Gastroesophageal sphincter (tissue), 4 donors: ENCODE measurements at regions not wholly inside any gene's neighbourhood (a gene's known extent, or its start where the extent isn't known, plus 50 kb on each side); places are given as distances from the start of the nearest gene placed in this dataset.

Source experiments
- ATAC-seq: fragments of 150-250 bp; one replicate; pipeline ENCODE4 v1.9.1; 2016; ENCODE audit warnings: mild to moderate bottlenecking, moderate library complexity
- H3K27ac ChIP-seq, 4 donors: fragments of 200-600 bp; sonication (generic) in 3 of 4; 1 replicate in 3 of 4; 2 replicates in 1 of 4; pipeline ENCODE4 v1.5.1; 2016 to 2019
- H3K27me3 ChIP-seq: fragments of 200-600 bp; sonication (generic); one replicate; pipeline ENCODE4 v1.5.1; 2019
- H3K36me3 ChIP-seq, 2 donors: fragments of 200-600 bp; sonication (generic); one replicate each; pipeline ENCODE4 v1.5.1; 2019; ENCODE audit warnings: control low read depth in 1 of 2
- H3K4me1 ChIP-seq, 3 donors: fragments of 200-600 bp; sonication (generic); 1 replicate in 2 of 3; 2 replicates in 1 of 3; pipeline ENCODE4 v1.5.1; 2016 to 2019; ENCODE audit warnings: control low read depth in 2 of 3
- H3K4me3 ChIP-seq, 2 donors: fragments of 200-600 bp; sonication (generic); one replicate each; pipeline ENCODE4 v1.5.1; 2019; ENCODE audit warnings: mild to moderate bottlenecking in 1 of 2, moderate library complexity in 1 of 2
- H3K9me3 ChIP-seq, 3 donors: fragments of 200-600 bp; sonication (generic); one replicate each; pipeline ENCODE4 v1.5.1; 2017 to 2019; ENCODE audit warnings: control low read depth in 2 of 3
- EP300 ChIP-seq: sonication (generic); formaldehyde crosslinking; IDR thresholded peaks from one replicate; pipeline ENCODE4 v1.6.1; 2017; ENCODE audit warnings: antibody characterized with exemption, mild to moderate bottlenecking
- POLR2A ChIP-seq, 2 donors: fragments of 450-650 bp; IDR thresholded peaks; one replicate each; pipeline ENCODE4 v1.6.1; 2017; ENCODE audit warnings: antibody characterized with exemption in 2 of 2, mild to moderate bottlenecking in 2 of 2, moderate library complexity in 1 of 2
- POLR2AphosphoS5 ChIP-seq: sonication (generic); formaldehyde crosslinking; IDR thresholded peaks from one replicate; pipeline ENCODE4 v1.6.1; 2017; ENCODE audit warnings: antibody characterized with exemption
- WGBS, 2 donors: methylation state at CpG; one replicate each; pipeline ENCODE4 v1.1.5; 2018; ENCODE audit warnings: low coverage in 1 of 2; 5-methylcytosine and 5-hydroxymethylcytosine counted together
- TF ChIP-seq, protein P1 (sequence below), 4 experiments: fragments of 200-600 bp in 2 of 4; fragments of 450-650 bp in 2 of 4; sonication (generic) in 1 of 4; IDR thresholded peaks; one replicate each; pipeline ENCODE4 v1.5.1; 2017 to 2019; ENCODE audit warnings: antibody characterized with exemption in 4 of 4, mild to moderate bottlenecking in 2 of 4, moderate library complexity in 2 of 4

DNA sequence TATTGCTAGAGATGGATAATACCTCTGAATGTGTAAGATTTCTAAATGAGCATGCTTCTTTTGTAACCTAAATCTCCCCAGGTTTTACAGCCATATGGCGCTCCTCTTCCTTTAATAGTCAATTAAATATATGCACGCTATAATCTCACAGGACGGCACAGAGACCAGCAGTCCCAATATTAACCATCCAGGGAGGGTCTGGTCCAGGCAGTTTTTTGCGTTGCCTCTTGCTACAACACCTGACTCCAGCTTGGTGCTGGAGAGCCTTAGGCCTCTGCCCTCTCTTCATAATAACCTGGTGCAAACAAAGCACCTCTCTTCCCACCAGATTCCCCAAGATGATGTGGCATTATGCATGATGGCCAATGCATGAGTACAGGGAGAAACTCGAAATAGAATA is 183.4 kb downstream of the LY86 start:
- no peak for ATAC-seq
- Histone ChIP-seq H3K4me1 (no peaks in the 10 kb centered on the region), H3K36me3 (no peaks in the 10 kb centered on the region), H3K27ac (no peak overlapping the region), H3K4me3 (no peak overlapping the region), H3K27me3 (peaks cover 6% of the 10 kb centered on the region), H3K9me3 (peaks cover 0 to 10% (median 0%) of the 10 kb centered on the region in 3 donors)
- no peak for TF ChIP-seq POLR2AphosphoS5
- TF ChIP-seq, protein P1, sequence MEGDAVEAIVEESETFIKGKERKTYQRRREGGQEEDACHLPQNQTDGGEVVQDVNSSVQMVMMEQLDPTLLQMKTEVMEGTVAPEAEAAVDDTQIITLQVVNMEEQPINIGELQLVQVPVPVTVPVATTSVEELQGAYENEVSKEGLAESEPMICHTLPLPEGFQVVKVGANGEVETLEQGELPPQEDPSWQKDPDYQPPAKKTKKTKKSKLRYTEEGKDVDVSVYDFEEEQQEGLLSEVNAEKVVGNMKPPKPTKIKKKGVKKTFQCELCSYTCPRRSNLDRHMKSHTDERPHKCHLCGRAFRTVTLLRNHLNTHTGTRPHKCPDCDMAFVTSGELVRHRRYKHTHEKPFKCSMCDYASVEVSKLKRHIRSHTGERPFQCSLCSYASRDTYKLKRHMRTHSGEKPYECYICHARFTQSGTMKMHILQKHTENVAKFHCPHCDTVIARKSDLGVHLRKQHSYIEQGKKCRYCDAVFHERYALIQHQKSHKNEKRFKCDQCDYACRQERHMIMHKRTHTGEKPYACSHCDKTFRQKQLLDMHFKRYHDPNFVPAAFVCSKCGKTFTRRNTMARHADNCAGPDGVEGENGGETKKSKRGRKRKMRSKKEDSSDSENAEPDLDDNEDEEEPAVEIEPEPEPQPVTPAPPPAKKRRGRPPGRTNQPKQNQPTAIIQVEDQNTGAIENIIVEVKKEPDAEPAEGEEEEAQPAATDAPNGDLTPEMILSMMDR (IDR thresholded peaks at IDR 0.05) = no peak
- no peak for TF ChIP-seq EP300
- TF ChIP-seq POLR2A (IDR thresholded peaks at IDR 0.05) = no peak
- whole genome bisulfite sequencing, 2 donors = 86 to 97% methylated on average over 2 to 4 of the region's 5 CpGs

DNA sequence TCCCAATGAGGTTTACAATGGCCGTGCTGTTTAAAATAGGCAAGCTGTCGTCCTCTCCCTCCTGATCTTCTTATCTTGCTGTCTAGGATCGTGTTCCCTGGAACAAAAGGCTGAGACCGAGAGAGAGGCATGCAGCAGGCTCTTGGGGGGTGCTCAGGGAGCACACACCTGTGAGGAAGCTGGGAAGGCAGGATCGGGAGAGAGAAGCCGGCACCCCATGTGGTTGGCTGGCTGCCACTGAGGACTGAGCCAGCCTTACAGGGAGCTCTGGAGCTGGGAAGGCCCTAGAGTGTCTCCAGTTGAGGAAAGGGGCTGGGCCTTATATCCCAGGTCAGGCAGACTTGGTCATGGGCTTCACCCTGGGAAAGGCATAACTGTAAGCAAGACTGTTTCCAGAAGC is 184.2 kb downstream of the LY86 start:
- no peak for ATAC-seq
- H3K4me1 ChIP-seq = no peaks in the 10 kb centered on the region
- no peak overlapping the region for H3K27ac ChIP-seq
- H3K27me3 ChIP-seq = peaks cover 6% of the 10 kb centered on the region
- WGBS, 2 donors = 30 to 100% methylated on average over 2 to 4 of the region's 6 CpGs
- peaks cover 0 to 10% (median 0%) of the 10 kb centered on the region in 3 donors for H3K9me3 ChIP-seq
- H3K4me3 ChIP-seq = no peak overlapping the region
- no peak for TF ChIP-seq POLR2A (IDR thresholded peaks at IDR 0.05)
- TF ChIP-seq POLR2AphosphoS5 = no peak
- no peak for TF ChIP-seq EP300
- TF ChIP-seq, protein P1 (IDR thresholded peaks at IDR 0.05) = no peak
- no peaks in the 10 kb centered on the region for H3K36me3 ChIP-seq

DNA sequence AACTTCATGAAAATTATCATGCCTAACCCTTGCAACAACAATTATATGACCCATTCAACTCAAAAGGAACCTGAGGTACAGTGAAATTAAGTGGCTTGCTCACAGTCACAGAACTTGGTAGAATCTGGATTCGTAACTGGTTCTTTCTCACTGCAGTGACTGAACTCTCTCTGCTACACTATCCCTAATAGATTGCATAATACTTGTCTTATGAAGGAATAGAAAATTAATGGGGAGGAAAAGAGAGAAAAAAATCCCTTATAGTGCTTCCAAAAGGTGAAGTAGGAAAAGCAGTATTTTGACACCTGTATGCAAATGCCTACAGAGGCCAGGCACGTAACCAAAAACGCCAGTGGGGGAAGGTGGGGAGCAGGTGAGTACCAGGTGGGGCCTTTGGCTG is 186.6 kb downstream of the LY86 start:
- Histone ChIP-seq H3K27me3 (peaks cover 6% of the 10 kb centered on the region), H3K27ac (no peak overlapping the region), H3K9me3 (peaks cover 0 to 10% (median 0%) of the 10 kb centered on the region in 3 donors), H3K4me1 (no peaks in the 10 kb centered on the region), H3K4me3 (no peak overlapping the region), H3K36me3 (no peaks in the 10 kb centered on the region)
- ATAC-seq = no peak
- 79 to 90% methylated on average over 3 of the region's 3 CpGs for WGBS, 2 donors
- TF ChIP-seq, protein P1 (IDR thresholded peaks at IDR 0.05) = no peak
- TF ChIP-seq EP300 = no peak
- no peak for TF ChIP-seq POLR2AphosphoS5
- TF ChIP-seq POLR2A (IDR thresholded peaks at IDR 0.05) = no peak

DNA sequence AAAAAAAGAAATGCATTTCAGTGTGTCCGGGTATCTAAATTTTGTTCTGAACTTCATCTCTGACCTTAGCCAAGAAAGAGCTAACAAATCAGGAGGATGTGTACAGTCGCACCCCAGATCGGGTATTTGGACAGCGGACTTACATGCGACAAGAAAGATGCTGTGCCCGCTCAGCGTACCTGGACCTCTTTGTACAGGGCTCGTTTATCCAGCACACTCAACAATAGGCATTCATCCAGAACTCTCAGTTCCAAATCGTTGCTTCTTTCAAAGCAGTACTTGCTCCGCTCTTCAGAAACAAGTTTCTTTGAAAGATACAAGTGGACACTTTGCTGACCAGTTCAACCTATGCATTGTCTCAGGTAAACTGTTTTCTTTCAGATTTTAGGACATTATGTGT is 191.7 kb downstream of the LY86 start:
- H3K4me3 ChIP-seq = no peak overlapping the region
- peaks cover 6% of the 10 kb centered on the region for H3K27me3 ChIP-seq
- no peaks in the 10 kb centered on the region for H3K36me3 ChIP-seq
- TF ChIP-seq POLR2A (IDR thresholded peaks at IDR 0.05) = no peak
- TF ChIP-seq, protein P1 (IDR thresholded peaks at IDR 0.05) = no peak
- no peak for TF ChIP-seq POLR2AphosphoS5
- no peak for ATAC-seq
- no peak overlapping the region for H3K27ac ChIP-seq
- WGBS, 2 donors = 83 to 88% methylated on average over 3 to 10 of the region's 10 CpGs
- peaks cover 0 to 12% (median 7%) of the 10 kb centered on the region in 3 donors for H3K4me1 ChIP-seq
- peaks cover 0 to 10% (median 0%) of the 10 kb centered on the region in 3 donors for H3K9me3 ChIP-seq

DNA sequence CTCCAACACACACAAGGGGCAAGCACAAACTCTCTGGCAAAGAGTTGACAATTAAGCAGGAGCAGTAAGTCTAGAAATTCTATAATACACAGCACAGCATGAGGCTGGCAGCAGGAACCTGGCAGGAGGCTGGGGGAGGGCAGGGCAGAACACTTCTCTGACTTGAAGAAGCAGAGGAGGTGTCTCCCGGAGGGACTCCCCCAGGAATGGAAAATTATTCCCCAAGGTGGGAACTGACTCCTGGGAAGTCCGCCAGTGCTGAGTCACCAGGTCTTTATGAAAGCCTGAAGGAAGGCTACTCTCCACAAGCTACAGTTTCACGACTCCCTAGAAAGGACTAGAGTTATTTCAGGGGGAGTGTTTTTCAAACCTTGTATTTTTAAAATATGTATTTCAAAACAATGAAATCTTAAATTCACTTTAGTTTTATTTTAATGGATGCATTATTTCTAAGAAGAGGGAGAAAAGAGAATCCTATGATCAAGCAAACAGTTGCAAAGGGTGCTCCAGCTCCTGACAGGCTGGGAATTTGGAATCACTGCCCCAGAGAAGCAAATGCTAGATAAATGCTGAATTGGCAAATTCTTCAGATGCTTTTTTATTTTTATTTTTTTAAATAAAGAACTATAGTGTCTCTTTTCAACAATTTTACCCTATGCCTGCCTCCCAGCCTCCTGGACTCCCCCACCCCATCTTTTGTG is 192.8 kb downstream of the LY86 start:
- Histone ChIP-seq H3K9me3 (peaks cover 0 to 6% (median 0%) of the 10 kb centered on the region in 3 donors), H3K27ac (no peak overlapping the region), H3K27me3 (peaks cover under 1% of the 10 kb centered on the region), H3K36me3 (no peaks in the 10 kb centered on the region), H3K4me1 (peaks cover 0 to 12% (median 7%) of the 10 kb centered on the region in 3 donors), H3K4me3 (no peak overlapping the region)
- TF ChIP-seq POLR2A (IDR thresholded peaks at IDR 0.05) (no peak), EP300 (no peak), POLR2AphosphoS5 (no peak)
- TF ChIP-seq, protein P1 (IDR thresholded peaks at IDR 0.05) = no peak
- WGBS, 2 donors = 20% methylated on average over 1 to 2 of the region's 3 CpGs
- no peak for ATAC-seq
